Small intestine (tissue), 7 donors: ENCODE measurements at regions not wholly inside any gene's neighbourhood (a gene's known extent, or its start where the extent isn't known, plus 50 kb on each side); places are given as distances from the start of the nearest gene placed in this dataset.

Experiments used
- DNase-seq, 2 donors: peaks; one replicate each; pipeline versions ENCODE4 v3.0.0 to v3.0.0-alpha.2; 2013
- FAIRE-seq: peaks from 2 replicates; lab custom pipeline; 2012; peaks lifted over from hg19 to GRCh38; lab: Jason Lieb, UNC
- H3K27ac ChIP-seq, 3 donors: one replicate each; pipeline ENCODE4 v1.5.1; 2013; ENCODE audit warnings: low read length in 2 of 3, mild to moderate bottlenecking in 2 of 3, control low read depth in 1 of 3, inconsistent platforms in 1 of 3, low read depth in 1 of 3, moderate library complexity in 1 of 3
- H3K27me3 ChIP-seq, 3 donors: one replicate each; pipeline ENCODE4 v1.6.1; 2013; ENCODE audit warnings: low read length in 3 of 3, inconsistent platforms in 1 of 3; ENCODE audit not compliant: control insufficient read depth in 3 of 3, insufficient read depth in 3 of 3
- H3K36me3 ChIP-seq, 3 donors: one replicate each; pipeline ENCODE4 v1.6.1; 2013; ENCODE audit warnings: low read length in 3 of 3, inconsistent platforms in 1 of 3, low read depth in 1 of 3, mild to moderate bottlenecking in 1 of 3, moderate library complexity in 1 of 3; ENCODE audit not compliant: control insufficient read depth in 3 of 3, insufficient read depth in 2 of 3
- H3K4me1 ChIP-seq, 3 donors: one replicate each; pipeline ENCODE4 v1.6.1; 2013; ENCODE audit warnings: low read length in 2 of 3, inconsistent platforms in 1 of 3, low read depth in 1 of 3, mild to moderate bottlenecking in 1 of 3, moderate library complexity in 1 of 3; ENCODE audit not compliant: control insufficient read depth in 3 of 3, insufficient read depth in 2 of 3
- H3K4me3 ChIP-seq, 3 donors: one replicate each; pipeline ENCODE4 v1.5.1; 2013; ENCODE audit warnings: low read length in 3 of 3, control low read depth in 1 of 3, inconsistent platforms in 1 of 3, low read depth in 1 of 3, mild to moderate bottlenecking in 1 of 3, moderate library complexity in 1 of 3
- H3K9me3 ChIP-seq, 2 donors: one replicate each; pipeline ENCODE4 v1.6.1; 2013; ENCODE audit warnings: low read depth in 1 of 2, low read length in 1 of 2; ENCODE audit not compliant: control insufficient read depth in 2 of 2, insufficient read depth in 1 of 2
- WGBS, 3 donors: extraction: QIAGEN DNeasy Blood & Tissue Kit; methylation state at CpG; one replicate each; pipeline ENCODE4 v1.1.7; 2013; 5-methylcytosine and 5-hydroxymethylcytosine counted together
- donor health status: healthy with polysubstance abuse.
- donor health status: control.
- donor health status: control.
- donor health status: Bipolar disorder and iron deficiency.
- donor health status: healthy.

DNA sequence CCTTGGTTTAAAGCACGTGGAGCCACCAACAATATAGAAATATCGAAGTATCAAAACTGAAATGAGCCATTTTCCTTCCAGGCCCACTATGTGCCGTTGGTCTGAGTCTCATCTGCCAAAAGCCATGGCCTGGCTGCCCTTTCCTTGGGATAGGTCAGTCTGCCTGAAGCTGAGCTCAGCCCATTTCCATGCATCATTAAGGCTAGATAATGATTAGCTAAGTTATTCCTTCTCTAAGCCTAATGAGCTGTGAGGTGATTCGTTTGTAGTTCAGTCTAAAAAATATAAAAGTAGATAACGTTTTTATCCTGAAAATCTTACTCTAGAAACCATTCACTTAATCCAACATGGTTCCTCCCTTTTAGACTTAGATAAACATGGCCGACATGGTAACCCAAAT is 936.2 kb upstream of the LCORL start:
- Histone ChIP-seq H3K4me3 (no peak overlapping the region), H3K9me3 (no peaks in the 10 kb centered on the region), H3K27ac (no peak overlapping the region), H3K4me1 (no peaks in the 10 kb centered on the region), H3K36me3 (no peaks in the 10 kb centered on the region), H3K27me3 (no peaks in the 10 kb centered on the region)
- 62 to 71% (median 69%) methylated on average over 6 of the region's 6 CpGs for WGBS, 3 donors
- DNase-seq (no peak), FAIRE-seq (no peak)

- Histone ChIP-seq H3K9me3 (no peaks in the 10 kb centered on the region), H3K4me3 (no peak overlapping the region), H3K27me3 (no peaks in the 10 kb centered on the region), H3K27ac (no peak overlapping the region), H3K4me1 (no peaks in the 10 kb centered on the region), H3K36me3 (no peaks in the 10 kb centered on the region)
- DNase-seq (peak in 1 of 2 donors; percentile 32), FAIRE-seq (no peak)
- WGBS, 3 donors = 9 to 29% (median 17%) methylated on average over 2 of the region's 2 CpGs
Measured at GRCh38 chr4:18954538-18954937, 933.0 kb upstream of the LCORL start.

DNA sequence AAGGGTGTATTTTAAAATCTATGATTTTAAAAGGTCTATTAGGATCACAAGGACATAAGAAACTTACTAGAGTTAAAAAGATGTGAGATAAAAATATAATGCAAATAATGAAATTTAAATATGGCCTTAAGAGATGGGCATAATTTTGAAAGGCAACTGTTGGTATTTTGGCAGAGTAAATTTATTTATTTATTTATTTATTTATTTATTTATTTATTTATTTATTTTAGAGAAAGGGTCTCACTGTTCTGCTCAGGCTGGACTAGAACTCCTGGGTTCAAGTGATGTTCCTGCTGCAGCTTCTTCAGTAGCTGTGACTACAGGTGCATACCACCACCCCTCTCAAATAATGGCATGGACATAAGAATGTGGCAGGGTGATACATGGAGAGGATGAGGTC is 932.1 kb upstream of the LCORL start:
- Histone ChIP-seq H3K27me3 (no peaks in the 10 kb centered on the region), H3K27ac (no peak overlapping the region), H3K9me3 (no peaks in the 10 kb centered on the region), H3K36me3 (no peaks in the 10 kb centered on the region), H3K4me1 (no peaks in the 10 kb centered on the region), H3K4me3 (no peak overlapping the region)
- DNase-seq = no peak
- FAIRE-seq = no peak

DNA sequence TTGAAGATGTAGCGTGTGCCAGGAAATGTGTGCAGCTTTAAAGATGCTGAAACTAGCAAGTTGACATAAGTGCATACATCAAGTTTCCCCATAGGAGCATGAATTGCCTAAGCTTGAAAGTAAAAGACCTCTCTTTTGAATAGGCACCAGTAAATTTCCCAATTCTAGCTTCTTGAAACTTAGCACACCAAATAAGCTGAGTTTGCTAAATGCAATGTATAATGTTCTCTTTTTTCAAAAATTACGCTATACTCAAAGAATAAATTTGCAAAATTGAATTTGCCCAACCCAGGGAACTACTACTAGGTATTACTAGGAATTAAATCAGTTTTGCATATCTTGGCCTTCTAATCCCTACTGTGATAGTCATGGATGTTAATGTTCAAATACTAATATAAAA is 923.9 kb upstream of the LCORL start:
- DNase-seq (no peak), FAIRE-seq (no peak)
- Histone ChIP-seq H3K27me3 (no peaks in the 10 kb centered on the region), H3K4me3 (no peak overlapping the region), H3K27ac (no peak overlapping the region), H3K9me3 (no peaks in the 10 kb centered on the region), H3K36me3 (no peaks in the 10 kb centered on the region), H3K4me1 (no peaks in the 10 kb centered on the region)
- 81 to 87% (median 81%) methylated on average over 2 of the region's 2 CpGs for WGBS, 3 donors

- no peaks in the 10 kb centered on the region for H3K9me3 ChIP-seq
- H3K4me1 ChIP-seq = no peaks in the 10 kb centered on the region
- no peaks in the 10 kb centered on the region for H3K36me3 ChIP-seq
- no peak for FAIRE-seq
- H3K27ac ChIP-seq = no peak overlapping the region
- H3K4me3 ChIP-seq = no peak overlapping the region
- no peaks in the 10 kb centered on the region for H3K27me3 ChIP-seq
- DNase-seq = no peak
Measured at GRCh38 chr4:18942874-18943273, 921.3 kb upstream of the LCORL start.

DNA sequence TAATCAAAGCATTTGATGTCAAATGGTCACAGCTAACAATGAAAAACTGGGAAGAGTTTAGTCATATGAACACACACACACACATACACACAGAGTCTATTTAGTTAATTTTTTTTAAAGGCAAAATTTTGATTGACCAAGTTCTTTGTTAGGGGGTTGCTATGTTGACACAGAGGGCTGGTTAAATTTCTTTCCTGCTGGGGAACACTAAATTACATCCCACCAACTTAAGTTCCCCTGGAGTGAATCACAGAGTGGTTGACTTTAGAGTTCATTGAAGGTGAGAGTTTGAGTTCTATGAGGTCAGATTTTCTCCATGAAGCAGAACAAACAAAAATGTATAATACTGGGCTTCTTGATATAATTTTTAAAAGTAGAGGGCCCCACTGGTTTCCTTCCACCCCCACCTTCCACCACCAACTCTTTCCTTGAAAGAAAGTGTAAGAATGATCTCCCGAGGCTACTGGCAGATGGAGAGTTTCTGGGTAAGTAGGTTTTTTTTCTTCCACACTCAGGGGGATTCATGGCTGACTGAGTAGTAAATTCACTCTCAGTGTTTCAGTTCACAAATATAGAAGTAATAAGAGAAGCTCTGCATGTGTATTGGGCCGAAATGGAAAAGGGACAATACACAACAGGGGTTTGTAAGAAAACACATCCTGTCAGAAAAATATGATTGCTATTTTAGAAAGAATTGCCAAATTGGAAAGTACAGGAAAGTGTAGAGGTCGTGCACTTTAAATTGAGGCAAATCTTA is 917.0 kb upstream of the LCORL start:
- H3K9me3 ChIP-seq = no peaks in the 10 kb centered on the region
- FAIRE-seq = no peak

GRCh38 chr4:18937746-18938145 is 916.2 kb upstream of the LCORL start:
- Histone ChIP-seq H3K9me3 (no peaks in the 10 kb centered on the region), H3K4me3 (no peak overlapping the region), H3K27me3 (no peaks in the 10 kb centered on the region), H3K36me3 (no peaks in the 10 kb centered on the region), H3K27ac (no peak overlapping the region), H3K4me1 (no peaks in the 10 kb centered on the region)
- no peak for DNase-seq
- WGBS, 3 donors = 89 to 91% (median 90%) methylated on average over 4 of the region's 4 CpGs
- FAIRE-seq = no peak

More for the DNA sequence above, 917.0 kb upstream of the LCORL start:
- WGBS, 3 donors = 45 to 65% (median 58%) methylated on average over 3 of the region's 3 CpGs
- DNase-seq = no peak
- H3K4me3 ChIP-seq = no peak overlapping the region
- no peaks in the 10 kb centered on the region for H3K27me3 ChIP-seq
- no peaks in the 10 kb centered on the region for H3K4me1 ChIP-seq
- no peak overlapping the region for H3K27ac ChIP-seq
- H3K36me3 ChIP-seq = no peaks in the 10 kb centered on the region

DNA sequence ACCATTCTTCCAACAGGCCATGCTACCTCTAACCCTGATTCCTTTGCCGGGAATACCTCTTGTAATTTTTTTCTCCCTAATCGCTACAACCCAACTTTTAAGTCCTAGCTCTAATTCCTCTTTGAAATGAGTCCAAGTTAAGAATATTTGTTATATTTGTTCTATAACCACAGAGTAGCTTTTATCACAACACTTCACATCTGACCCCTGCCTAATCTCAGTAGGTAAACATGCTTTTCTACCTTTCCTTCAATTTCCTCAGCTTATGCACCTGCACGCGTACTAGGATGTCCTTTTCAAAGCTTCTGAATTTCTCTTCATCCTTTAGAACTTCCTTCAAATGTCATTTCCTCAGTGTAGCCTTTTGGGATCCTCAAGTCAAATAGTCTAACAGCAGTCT is 915.5 kb upstream of the LCORL start:
- DNase-seq (no peak), FAIRE-seq (no peak)
- H3K27ac ChIP-seq = no peak overlapping the region

More for the DNA sequence above, 915.5 kb upstream of the LCORL start:
- WGBS, 3 donors = 59 to 72% (median 72%) methylated on average over 4 of the region's 4 CpGs
- Histone ChIP-seq H3K4me1 (no peaks in the 10 kb centered on the region), H3K27me3 (no peaks in the 10 kb centered on the region), H3K4me3 (no peak overlapping the region), H3K36me3 (no peaks in the 10 kb centered on the region), H3K9me3 (no peaks in the 10 kb centered on the region)
